Activated CD8-positive, alpha-beta T cell treated with anti-CD3 and anti-CD28 coated beads for 36 hours (primary cell): ENCODE measurements at regions not wholly inside any gene's neighbourhood (a gene's known extent, or its start where the extent isn't known, plus 50 kb on each side); places are given as distances from the start of the nearest gene placed in this dataset.

Source experiments
- ATAC-seq: fragments of 200-7000 bp; cut with Tn5 transposase; one replicate; pipeline ENCODE4 v1.10.0; 2021; ENCODE audit warnings: mild to moderate bottlenecking, moderate library complexity
- CTCF ChIA-PET: fragments of 350-600 bp; sonication (Branson Sonifier 250); formaldehyde crosslinking; loops from one replicate; lab custom pipeline; 2021; ENCODE audit warnings: antibody characterized with exemption; lab: Charles Lee
- POLR2A ChIA-PET: fragments of 350-600 bp; sonication (Branson Sonifier 250); formaldehyde crosslinking; loops from one replicate; lab custom pipeline; 2021; ENCODE audit warnings: antibody characterized with exemption; lab: Charles Lee
- DNase-seq: peaks from one replicate; pipeline ENCODE4 v3.0.0-alpha.2; 2020
- H3K27ac Mint-ChIP-seq: one replicate; pipeline ENCODE4 v1.8.0; 2021; ENCODE audit warnings: mild to moderate bottlenecking, mixed read lengths
- H3K27me3 Mint-ChIP-seq: one replicate; pipeline ENCODE4 v1.8.0; 2021; ENCODE audit warnings: mixed read lengths
- H3K36me3 Mint-ChIP-seq: one replicate; pipeline ENCODE4 v1.8.0; 2021; ENCODE audit warnings: low read depth, mixed read lengths
- H3K4me1 Mint-ChIP-seq: one replicate; pipeline ENCODE4 v1.8.0; 2021; ENCODE audit warnings: low read depth, mixed read lengths
- H3K4me3 Mint-ChIP-seq: one replicate; pipeline ENCODE4 v1.8.0; 2021; ENCODE audit warnings: mild to moderate bottlenecking, moderate library complexity, mixed read lengths
- H3K9me3 Mint-ChIP-seq: one replicate; pipeline ENCODE4 v1.8.0; 2021; ENCODE audit warnings: mixed read lengths
- CTCF ChIP-seq: fragments of 200-600 bp; IDR thresholded peaks from one replicate; pipeline ENCODE4 v1.8.0; 2022; ENCODE audit warnings: antibody characterized with exemption, mild to moderate bottlenecking
- intact Hi-C: fragments of 100-400 bp; cut with micrococcal nuclease; formaldehyde crosslinking; loops from one replicate; pipeline ENCODE4 v1.10.0; 2022

GRCh38 chr12:107228076-107228475, 134.7 kb upstream of the CRY1 start:
- H3K4me1 Mint-ChIP-seq, result no peaks in the 10 kb centered on the region
- H3K27ac Mint-ChIP-seq, result no peak overlapping the region
- ChIA-PET POLR2A (interaction anchor here (0.7 kb wide), 1 partner anchor 470 kb away, joined by 3 read pairs; no protein-coding TSS in a partner anchor), CTCF (interaction anchor here (1.4 kb wide), 1 partner anchor 96 kb away, joined by 4 read pairs; no protein-coding TSS in a partner anchor)
- H3K27me3 Mint-ChIP-seq, result peaks cover 3% of the 10 kb centered on the region
- H3K36me3 Mint-ChIP-seq, result no peaks in the 10 kb centered on the region
- H3K4me3 Mint-ChIP-seq, result no peak overlapping the region
- intact Hi-C loops, result no loop called here
- no peaks in the 10 kb centered on the region for H3K9me3 Mint-ChIP-seq
- DNase-seq (no peak), ATAC-seq (no peak)
- no peak for TF ChIP-seq CTCF

- no peaks in the 10 kb centered on the region for H3K4me1 Mint-ChIP-seq
- H3K4me3 Mint-ChIP-seq, result no peak overlapping the region
- no peaks in the 10 kb centered on the region for H3K36me3 Mint-ChIP-seq
- no peaks in the 10 kb centered on the region for H3K27me3 Mint-ChIP-seq
- H3K27ac Mint-ChIP-seq, result no peak overlapping the region
- intact Hi-C loops, result no loop called here
- no peak for ATAC-seq
- no peak for DNase-seq
- no peaks in the 10 kb centered on the region for H3K9me3 Mint-ChIP-seq
- CTCF ChIA-PET, result no interaction called here
- no peak for TF ChIP-seq CTCF
- POLR2A ChIA-PET, result no interaction called here
These were observed 136.5 kb upstream of the CRY1 start for GRCh38 chr12:107229827-107230226.

- POLR2A ChIA-PET, result no interaction called here
- no peak for DNase-seq
- CTCF ChIA-PET, result interaction anchor here (0.8 to 1.7 kb wide), 2 partner anchors 99 to 174 kb away, joined by 3 to 4 read pairs; no protein-coding TSS in a partner anchor
- no peaks in the 10 kb centered on the region for H3K27me3 Mint-ChIP-seq
- no peak overlapping the region for H3K27ac Mint-ChIP-seq
- no peak for TF ChIP-seq CTCF
- H3K9me3 Mint-ChIP-seq, result no peaks in the 10 kb centered on the region
- ATAC-seq, result no peak
- H3K4me1 Mint-ChIP-seq, result peaks cover under 1% of the 10 kb centered on the region
- H3K36me3 Mint-ChIP-seq, result no peaks in the 10 kb centered on the region
- no peak overlapping the region for H3K4me3 Mint-ChIP-seq
- intact Hi-C loops, result no loop called here
These were observed 138.0 kb upstream of the CRY1 start for GRCh38 chr12:107231303-107231702.

GRCh38 chr12:107233551-107233950, 140.2 kb upstream of the CRY1 start:
- ATAC-seq, result no peak

More at GRCh38 chr12:107233551-107233950, 140.2 kb upstream of the CRY1 start:
- no peak overlapping the region for H3K4me3 Mint-ChIP-seq
- no peaks in the 10 kb centered on the region for H3K36me3 Mint-ChIP-seq
- TF ChIP-seq CTCF, result no peak
- H3K27me3 Mint-ChIP-seq, result no peaks in the 10 kb centered on the region
- H3K27ac Mint-ChIP-seq, result no peak overlapping the region
- ChIA-PET CTCF (interaction anchor here (0.7 kb wide), 1 partner anchor 374 kb away, joined by 3 read pairs; no protein-coding TSS in a partner anchor), POLR2A (no interaction called here)
- DNase-seq, result no peak
- H3K9me3 Mint-ChIP-seq, result no peaks in the 10 kb centered on the region
- intact Hi-C loops, result no loop called here
- peaks cover 13% of the 10 kb centered on the region for H3K4me1 Mint-ChIP-seq
